ENCODE measurements at regions not wholly inside any gene's neighbourhood (a gene's known extent, or its start where the extent isn't known, plus 50 kb on each side); places are given as distances from the start of the nearest gene placed in this dataset.

GRCh38 chr5:135133698-135134515 lies 99.9 kb upstream of the PITX1 start:
- 83% methylated on average over 18 of the region's 18 CpGs for WGBS
- H3K36me3 ChIP-seq (ENCODE audit: insufficient read depth, low read length), result no peaks in the 10 kb centered on the region
- H3K27me3 ChIP-seq (ENCODE audit: insufficient read depth, low read length), result no peaks in the 10 kb centered on the region
- H3K9me3 ChIP-seq (ENCODE audit: insufficient read depth, low read depth, low read length), result no peaks in the 10 kb centered on the region
- no peak overlapping the region for H3K27ac ChIP-seq (ENCODE audit: low read depth, low read length)
- no peak overlapping the region for H3K9ac ChIP-seq (ENCODE audit: low read depth, low read length)
- H3K4me3 ChIP-seq (ENCODE audit: low read length), result no peak overlapping the region
- no peaks in the 10 kb centered on the region for H3K4me1 ChIP-seq (ENCODE audit: insufficient read depth, low read length)

GRCh38 chr5:135133181-135133580 lies 99.2 kb upstream of the PITX1 start:
- 93% methylated on average over 9 of the region's 9 CpGs for WGBS
- Histone ChIP-seq H3K9me3 (ENCODE audit: insufficient read depth, low read depth, low read length) (no peaks in the 10 kb centered on the region), H3K4me3 (ENCODE audit: low read length) (no peak overlapping the region), H3K36me3 (ENCODE audit: insufficient read depth, low read length) (no peaks in the 10 kb centered on the region), H3K9ac (ENCODE audit: low read depth, low read length) (no peak overlapping the region), H3K4me1 (ENCODE audit: insufficient read depth, low read length) (no peaks in the 10 kb centered on the region), H3K27me3 (ENCODE audit: insufficient read depth, low read length) (no peaks in the 10 kb centered on the region), H3K27ac (ENCODE audit: low read depth, low read length) (no peak overlapping the region)

- WGBS, result 92% methylated on average over 12 of the region's 12 CpGs
- H3K36me3 ChIP-seq (ENCODE audit: insufficient read depth, low read length), result no peaks in the 10 kb centered on the region
- H3K27me3 ChIP-seq (ENCODE audit: insufficient read depth, low read length), result no peaks in the 10 kb centered on the region
- no peak overlapping the region for H3K9ac ChIP-seq (ENCODE audit: low read depth, low read length)
- H3K4me1 ChIP-seq (ENCODE audit: insufficient read depth, low read length), result no peaks in the 10 kb centered on the region
- H3K9me3 ChIP-seq (ENCODE audit: insufficient read depth, low read depth, low read length), result no peaks in the 10 kb centered on the region
- H3K27ac ChIP-seq (ENCODE audit: low read depth, low read length), result no peak overlapping the region
- no peak overlapping the region for H3K4me3 ChIP-seq (ENCODE audit: low read length)
Measured at GRCh38 chr5:135131801-135132680, 98.0 kb upstream of the PITX1 start.

GRCh38 chr5:135130261-135131215 lies 96.5 kb upstream of the PITX1 start:
- Histone ChIP-seq H3K27ac (ENCODE audit: low read depth, low read length) (no peak overlapping the region), H3K9ac (ENCODE audit: low read depth, low read length) (no peak overlapping the region), H3K27me3 (ENCODE audit: insufficient read depth, low read length) (no peaks in the 10 kb centered on the region), H3K36me3 (ENCODE audit: insufficient read depth, low read length) (no peaks in the 10 kb centered on the region), H3K9me3 (ENCODE audit: insufficient read depth, low read depth, low read length) (no peaks in the 10 kb centered on the region), H3K4me1 (ENCODE audit: insufficient read depth, low read length) (no peaks in the 10 kb centered on the region), H3K4me3 (ENCODE audit: low read length) (no peak overlapping the region)
- 90% methylated on average over 7 of the region's 7 CpGs for WGBS

- H3K9me3 ChIP-seq (ENCODE audit: insufficient read depth, low read depth, low read length), result no peaks in the 10 kb centered on the region
- no peaks in the 10 kb centered on the region for H3K4me1 ChIP-seq (ENCODE audit: insufficient read depth, low read length)
- H3K27ac ChIP-seq (ENCODE audit: low read depth, low read length), result no peak overlapping the region
- no peaks in the 10 kb centered on the region for H3K27me3 ChIP-seq (ENCODE audit: insufficient read depth, low read length)
- H3K36me3 ChIP-seq (ENCODE audit: insufficient read depth, low read length), result no peaks in the 10 kb centered on the region
- H3K4me3 ChIP-seq (ENCODE audit: low read length), result no peak overlapping the region
- H3K9ac ChIP-seq (ENCODE audit: low read depth, low read length), result no peak overlapping the region
- 83% methylated on average over 12 of the region's 12 CpGs for WGBS
Measured at GRCh38 chr5:135129307-135129706, 95.3 kb upstream of the PITX1 start.

GRCh38 chr5:135128361-135128760 lies 94.3 kb upstream of the PITX1 start:
- no peaks in the 10 kb centered on the region for H3K9me3 ChIP-seq (ENCODE audit: insufficient read depth, low read depth, low read length)
- H3K4me1 ChIP-seq (ENCODE audit: insufficient read depth, low read length), result no peaks in the 10 kb centered on the region
- no peak overlapping the region for H3K4me3 ChIP-seq (ENCODE audit: low read length)
- no peaks in the 10 kb centered on the region for H3K27me3 ChIP-seq (ENCODE audit: insufficient read depth, low read length)
- no peak overlapping the region for H3K9ac ChIP-seq (ENCODE audit: low read depth, low read length)
- WGBS, result 93% methylated on average over 3 of the region's 3 CpGs
- no peaks in the 10 kb centered on the region for H3K36me3 ChIP-seq (ENCODE audit: insufficient read depth, low read length)
- no peak overlapping the region for H3K27ac ChIP-seq (ENCODE audit: low read depth, low read length)

GRCh38 chr5:135127439-135128240 lies 93.6 kb upstream of the PITX1 start:
- H3K4me1 ChIP-seq (ENCODE audit: insufficient read depth, low read length), result no peaks in the 10 kb centered on the region
- H3K27ac ChIP-seq (ENCODE audit: low read depth, low read length), result no peak overlapping the region
- no peaks in the 10 kb centered on the region for H3K9me3 ChIP-seq (ENCODE audit: insufficient read depth, low read depth, low read length)
- no peak overlapping the region for H3K4me3 ChIP-seq (ENCODE audit: low read length)
- WGBS, result 92% methylated on average over 11 of the region's 11 CpGs
- H3K9ac ChIP-seq (ENCODE audit: low read depth, low read length), result no peak overlapping the region
- H3K36me3 ChIP-seq (ENCODE audit: insufficient read depth, low read length), result no peaks in the 10 kb centered on the region
- H3K27me3 ChIP-seq (ENCODE audit: insufficient read depth, low read length), result no peaks in the 10 kb centered on the region

- H3K4me1 ChIP-seq (ENCODE audit: insufficient read depth, low read length), result no peaks in the 10 kb centered on the region
- H3K27me3 ChIP-seq (ENCODE audit: insufficient read depth, low read length), result no peaks in the 10 kb centered on the region
- no peaks in the 10 kb centered on the region for H3K9me3 ChIP-seq (ENCODE audit: insufficient read depth, low read depth, low read length)
- no peak overlapping the region for H3K27ac ChIP-seq (ENCODE audit: low read depth, low read length)
- no peak overlapping the region for H3K9ac ChIP-seq (ENCODE audit: low read depth, low read length)
- WGBS, result 88% methylated on average over 13 of the region's 14 CpGs
- H3K36me3 ChIP-seq (ENCODE audit: insufficient read depth, low read length), result no peaks in the 10 kb centered on the region
- H3K4me3 ChIP-seq (ENCODE audit: low read length), result no peak overlapping the region
Measured at GRCh38 chr5:135126688-135127438, 92.8 kb upstream of the PITX1 start.

- no peaks in the 10 kb centered on the region for H3K9me3 ChIP-seq (ENCODE audit: insufficient read depth, low read depth, low read length)
- 92% methylated on average over 8 of the region's 8 CpGs for WGBS
- no peak overlapping the region for H3K9ac ChIP-seq (ENCODE audit: low read depth, low read length)
- no peaks in the 10 kb centered on the region for H3K4me1 ChIP-seq (ENCODE audit: insufficient read depth, low read length)
- no peaks in the 10 kb centered on the region for H3K36me3 ChIP-seq (ENCODE audit: insufficient read depth, low read length)
- H3K27ac ChIP-seq (ENCODE audit: low read depth, low read length), result no peak overlapping the region
- H3K4me3 ChIP-seq (ENCODE audit: low read length), result no peak overlapping the region
- H3K27me3 ChIP-seq (ENCODE audit: insufficient read depth, low read length), result no peaks in the 10 kb centered on the region
Measured at GRCh38 chr5:135124724-135125123, 90.7 kb upstream of the PITX1 start.

GRCh38 chr5:135124128-135124527 lies 90.1 kb upstream of the PITX1 start:
- no peaks in the 10 kb centered on the region for H3K4me1 ChIP-seq (ENCODE audit: insufficient read depth, low read length)
- no peaks in the 10 kb centered on the region for H3K36me3 ChIP-seq (ENCODE audit: insufficient read depth, low read length)
- H3K9me3 ChIP-seq (ENCODE audit: insufficient read depth, low read depth, low read length), result no peaks in the 10 kb centered on the region
- H3K4me3 ChIP-seq (ENCODE audit: low read length), result no peak overlapping the region
- H3K9ac ChIP-seq (ENCODE audit: low read depth, low read length), result no peak overlapping the region
- 73% methylated on average over 4 of the region's 4 CpGs for WGBS
- H3K27me3 ChIP-seq (ENCODE audit: insufficient read depth, low read length), result no peaks in the 10 kb centered on the region
- H3K27ac ChIP-seq (ENCODE audit: low read depth, low read length), result no peak overlapping the region
